SK-N-SH (cell line): ENCODE measurements at regions not wholly inside any gene's neighbourhood (a gene's known extent, or its start where the extent isn't known, plus 50 kb on each side); places are given as distances from the start of the nearest gene placed in this dataset.

ENCODE experiments used
- CTCF ChIA-PET: fragments of 300-600, 350-600 bp; formaldehyde crosslinking; extraction: SDS; loops from one replicate; lab custom pipeline; 2021; lab: Yijun Ruan, JAX
- POLR2A ChIA-PET: fragments of 350-600 bp; sonication (Branson Sonifier 250); formaldehyde crosslinking; extraction: SDS; loops from one replicate; lab custom pipeline; 2020; ENCODE audit warnings: antibody characterized with exemption, inconsistent platforms; lab: Yijun Ruan, JAX
- DNase-seq: peaks from one replicate; pipeline ENCODE4 v3.0.0; 2012
- H2AFZ ChIP-seq: fragments of 200-600 bp; sonication (generic); 2 replicates; pipeline ENCODE4 v1.8.1; 2016; ENCODE audit warnings: antibody characterized with exemption, mild to moderate bottlenecking, low read depth
- H3F3A ChIP-seq: fragments of 200-600 bp; sonication (generic); replicated peaks from 2 replicates; pipeline ENCODE3; 2016; ENCODE audit warnings: antibody characterized with exemption, mild to moderate bottlenecking; ENCODE audit not compliant: insufficient read depth
- H3K27ac ChIP-seq, 2 experiments: fragments of 200-500 bp in 1 of 2; fragments of 200-600 bp in 1 of 2; sonication (Bioruptor generic) in 1 of 2; sonication (generic), shearing (Covaris generic) in 1 of 2; 2 replicates each; pipeline versions ENCODE4 v1.5.1 to v1.6.1; 2014 to 2016; ENCODE audit warnings: low read depth in 2 of 2, inconsistent platforms in 1 of 2, low read length in 1 of 2, mild to moderate bottlenecking in 1 of 2, mixed read lengths in 1 of 2
- H3K27me3 ChIP-seq: fragments of 200-600 bp; sonication (generic), shearing (Covaris generic); 2 replicates; pipeline ENCODE4 v1.6.1; 2016; ENCODE audit warnings: mixed run types; ENCODE audit not compliant: insufficient read depth
- H3K36me3 ChIP-seq, 2 experiments: fragments of 200-500 bp in 1 of 2; fragments of 200-600 bp in 1 of 2; sonication (Bioruptor generic) in 1 of 2; sonication (generic) in 1 of 2; replicated peaks in 1 of 2; 2 replicates each; pipeline versions ENCODE3 to v1.5.1; 2014 to 2016; ENCODE audit warnings: low read length in 1 of 2, mild to moderate bottlenecking in 1 of 2; ENCODE audit not compliant: insufficient read depth in 2 of 2, control insufficient read depth in 1 of 2
- H3K4me1 ChIP-seq, 2 experiments: fragments of 200-500 bp in 1 of 2; fragments of 200-600 bp in 1 of 2; sonication (Bioruptor generic) in 1 of 2; sonication (generic), shearing (Covaris generic) in 1 of 2; 2 replicates each; pipeline versions ENCODE4 v1.5.1 to v1.6.1; 2014 to 2016; ENCODE audit warnings: low read depth in 1 of 2, low read length in 1 of 2, mixed run types in 1 of 2; ENCODE audit not compliant: insufficient read depth in 2 of 2, control insufficient read depth in 1 of 2
- H3K4me2 ChIP-seq: fragments of 200-600 bp; sonication (generic), shearing (Covaris generic); 2 replicates; pipeline ENCODE4 v1.6.1; 2017; ENCODE audit warnings: mixed run types
- H3K4me3 ChIP-seq, 2 experiments: fragments of 200-500 bp in 1 of 2; fragments of 200-600 bp in 1 of 2; sonication (Bioruptor generic) in 1 of 2; sonication (generic), shearing (Covaris generic) in 1 of 2; 2 replicates each; pipeline versions ENCODE4 v1.5.1 to v1.8.1; 2014 to 2016; ENCODE audit warnings: low read depth in 2 of 2, inconsistent platforms in 1 of 2, low read length in 1 of 2, mild to moderate bottlenecking in 1 of 2, mixed read lengths in 1 of 2, moderate library complexity in 1 of 2
- H3K79me2 ChIP-seq: fragments of 200-600 bp; sonication (generic); 2 replicates; pipeline ENCODE4 v1.8.1; 2017; ENCODE audit warnings: mild to moderate bottlenecking; ENCODE audit not compliant: insufficient read depth
- H3K9ac ChIP-seq: fragments of 200-600 bp; sonication (generic); 2 replicates; pipeline ENCODE4 v1.6.1; 2017; ENCODE audit warnings: mixed run types
- H3K9me2 ChIP-seq: fragments of 200-600 bp; sonication (generic); 2 replicates; pipeline ENCODE4 v1.6.1; 2017; ENCODE audit warnings: mixed run types
- H3K9me3 ChIP-seq: fragments of 200-600 bp; sonication (generic); 2 replicates; pipeline ENCODE4 v1.6.1; 2017; ENCODE audit warnings: mixed run types, mild to moderate bottlenecking, moderate library complexity
- H4K20me1 ChIP-seq: fragments of 200-600 bp; sonication (generic); 2 replicates; pipeline ENCODE4 v1.6.1; 2017; ENCODE audit warnings: mild to moderate bottlenecking, mixed run types; ENCODE audit not compliant: insufficient read depth
- EP300 ChIP-seq, 2 experiments: IDR thresholded peaks; 2 replicates each; pipeline versions ENCODE4 v1.4.0 to v1.6.1; 2012; ENCODE audit warnings: borderline replicate concordance in 1 of 2, low read depth in 1 of 2, low read length in 1 of 2
- FOSL2 ChIP-seq: IDR thresholded peaks from 2 replicates; pipeline ENCODE4 v1.4.0; 2012; ENCODE audit warnings: low read depth, mild to moderate bottlenecking, moderate library complexity, borderline replicate concordance
- FOXJ3 ChIP-seq: sonication (generic); formaldehyde crosslinking; IDR thresholded peaks from 2 replicates; pipeline ENCODE4 v1.5.1; 2020; ENCODE audit warnings: mild to moderate bottlenecking, missing genetic modification reagents
- FOXM1 ChIP-seq: IDR thresholded peaks from 2 replicates; pipeline ENCODE4 v1.4.0; 2012; ENCODE audit warnings: low read depth, mild to moderate bottlenecking
- MEF2A ChIP-seq: IDR thresholded peaks from 2 replicates; pipeline ENCODE4 v1.4.0; 2012; ENCODE audit warnings: low read depth, borderline replicate concordance
- MXI1 ChIP-seq: IDR thresholded peaks from 2 replicates; pipeline ENCODE4 v1.6.1; 2012; ENCODE audit warnings: mild to moderate bottlenecking, low read depth, low read length, improper control_type of control experiment
- NFIC ChIP-seq: IDR thresholded peaks from 2 replicates; pipeline ENCODE4 v1.4.0; 2012; ENCODE audit warnings: borderline replicate concordance
- NRF1 ChIP-seq: IDR thresholded peaks from 2 replicates; pipeline ENCODE4 v1.6.1; 2012; ENCODE audit warnings: low read depth, mild to moderate bottlenecking, low read length
- POLR2AphosphoS5 ChIP-seq: IDR thresholded peaks from 2 replicates; pipeline ENCODE4 v1.6.1; 2012; ENCODE audit warnings: low read depth, low read length
- RCOR1 ChIP-seq: fragments of 150-350 bp; IDR thresholded peaks from 2 replicates; pipeline ENCODE4 v1.6.1; 2017; ENCODE audit warnings: antibody characterized with exemption, low read length
- RXRA ChIP-seq: IDR thresholded peaks from 2 replicates; pipeline ENCODE4 v1.4.0; 2012; ENCODE audit warnings: low read depth, mild to moderate bottlenecking, borderline replicate concordance
- SIN3A ChIP-seq: IDR thresholded peaks from 2 replicates; pipeline ENCODE4 v1.6.1; 2012; ENCODE audit warnings: low read depth, mild to moderate bottlenecking, low read length, moderate library complexity, borderline replicate concordance
- SMC3 ChIP-seq: IDR thresholded peaks from 2 replicates; pipeline ENCODE4 v1.6.1; 2012; ENCODE audit warnings: low read depth, low read length, improper control_type of control experiment
- TAF1 ChIP-seq: IDR thresholded peaks from 2 replicates; pipeline ENCODE4 v1.6.1; 2012; ENCODE audit warnings: low read depth, mild to moderate bottlenecking, low read length, moderate library complexity, borderline replicate concordance
- YY1 ChIP-seq: IDR thresholded peaks from 2 replicates; pipeline ENCODE4 v1.4.0; 2012; ENCODE audit warnings: low read depth, mild to moderate bottlenecking
- WGBS: methylation state at CpG from one replicate; pipeline ENCODE4 v1.1.6; 2017; ENCODE audit warnings: low lambda C conversion rate; 5-methylcytosine and 5-hydroxymethylcytosine counted together
- TF ChIP-seq, protein P1 (sequence below): IDR thresholded peaks from 2 replicates; pipeline ENCODE4 v1.4.0; 2012; ENCODE audit warnings: low read depth
- TF ChIP-seq, protein P2 (sequence below): IDR thresholded peaks from 2 replicates; pipeline ENCODE4 v1.4.0; 2012; ENCODE audit warnings: low read depth, borderline replicate concordance
- TF ChIP-seq, protein P3 (sequence below): IDR thresholded peaks from 2 replicates; pipeline ENCODE4 v1.4.0; 2012; ENCODE audit warnings: low read depth, borderline replicate concordance
- TF ChIP-seq, protein P4 (sequence below): fragments of 200-600 bp; sonication (generic); IDR thresholded peaks from 2 replicates; pipeline ENCODE4 v1.6.1; 2017; ENCODE audit warnings: antibody characterized with exemption, mild to moderate bottlenecking, moderate library complexity
- TF ChIP-seq, protein P5 (sequence below): IDR thresholded peaks from 2 replicates; pipeline ENCODE4; 2012

DNA sequence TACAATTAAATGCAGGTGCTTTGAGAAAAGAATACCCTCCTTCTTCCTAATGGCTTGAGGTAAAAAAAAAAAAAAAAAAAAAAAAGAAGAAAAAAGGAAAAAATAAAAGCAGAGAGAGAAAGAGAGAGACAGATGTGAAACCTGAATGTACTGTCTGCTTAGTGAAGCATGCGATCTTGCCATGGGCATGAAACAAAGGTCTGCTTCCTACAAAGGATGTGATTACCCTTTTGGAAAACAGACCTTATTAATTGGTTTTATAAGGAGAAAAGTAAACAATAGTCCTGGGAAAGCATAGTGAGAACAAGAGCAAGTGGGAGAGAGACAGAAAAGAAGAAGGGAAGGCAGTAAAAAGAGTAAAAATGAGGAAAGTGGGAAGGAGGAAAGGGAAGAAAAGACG lies 526.1 kb upstream of the PABPC4L start:
- TF ChIP-seq SIN3A (no peak), MXI1 (no peak), RCOR1 (no peak), NFIC (no peak), EP300 (IDR thresholded peaks at IDR 0.05; ENCODE audit: borderline replicate concordance in 1 of 2, low read depth in 1 of 2, low read length in 1 of 2) (no peak), FOXM1 (no peak), FOXJ3 (CRISPR knock-in tag) (no peak), POLR2AphosphoS5 (no peak), RXRA (no peak), FOSL2 (no peak), MEF2A (no peak), YY1 (no peak), TAF1 (no peak), NRF1 (no peak), SMC3 (no peak)
- TF ChIP-seq, protein P1, sequence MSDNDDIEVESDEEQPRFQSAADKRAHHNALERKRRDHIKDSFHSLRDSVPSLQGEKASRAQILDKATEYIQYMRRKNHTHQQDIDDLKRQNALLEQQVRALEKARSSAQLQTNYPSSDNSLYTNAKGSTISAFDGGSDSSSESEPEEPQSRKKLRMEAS = no peak
- TF ChIP-seq, protein P2, sequence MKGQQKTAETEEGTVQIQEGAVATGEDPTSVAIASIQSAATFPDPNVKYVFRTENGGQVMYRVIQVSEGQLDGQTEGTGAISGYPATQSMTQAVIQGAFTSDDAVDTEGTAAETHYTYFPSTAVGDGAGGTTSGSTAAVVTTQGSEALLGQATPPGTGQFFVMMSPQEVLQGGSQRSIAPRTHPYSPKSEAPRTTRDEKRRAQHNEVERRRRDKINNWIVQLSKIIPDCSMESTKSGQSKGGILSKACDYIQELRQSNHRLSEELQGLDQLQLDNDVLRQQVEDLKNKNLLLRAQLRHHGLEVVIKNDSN = no peak
- TF ChIP-seq, protein P3, sequence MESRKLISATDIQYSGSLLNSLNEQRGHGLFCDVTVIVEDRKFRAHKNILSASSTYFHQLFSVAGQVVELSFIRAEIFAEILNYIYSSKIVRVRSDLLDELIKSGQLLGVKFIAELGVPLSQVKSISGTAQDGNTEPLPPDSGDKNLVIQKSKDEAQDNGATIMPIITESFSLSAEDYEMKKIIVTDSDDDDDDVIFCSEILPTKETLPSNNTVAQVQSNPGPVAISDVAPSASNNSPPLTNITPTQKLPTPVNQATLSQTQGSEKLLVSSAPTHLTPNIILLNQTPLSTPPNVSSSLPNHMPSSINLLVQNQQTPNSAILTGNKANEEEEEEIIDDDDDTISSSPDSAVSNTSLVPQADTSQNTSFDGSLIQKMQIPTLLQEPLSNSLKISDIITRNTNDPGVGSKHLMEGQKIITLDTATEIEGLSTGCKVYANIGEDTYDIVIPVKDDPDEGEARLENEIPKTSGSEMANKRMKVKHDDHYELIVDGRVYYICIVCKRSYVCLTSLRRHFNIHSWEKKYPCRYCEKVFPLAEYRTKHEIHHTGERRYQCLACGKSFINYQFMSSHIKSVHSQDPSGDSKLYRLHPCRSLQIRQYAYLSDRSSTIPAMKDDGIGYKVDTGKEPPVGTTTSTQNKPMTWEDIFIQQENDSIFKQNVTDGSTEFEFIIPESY = no peak
- TF ChIP-seq, protein P4, sequence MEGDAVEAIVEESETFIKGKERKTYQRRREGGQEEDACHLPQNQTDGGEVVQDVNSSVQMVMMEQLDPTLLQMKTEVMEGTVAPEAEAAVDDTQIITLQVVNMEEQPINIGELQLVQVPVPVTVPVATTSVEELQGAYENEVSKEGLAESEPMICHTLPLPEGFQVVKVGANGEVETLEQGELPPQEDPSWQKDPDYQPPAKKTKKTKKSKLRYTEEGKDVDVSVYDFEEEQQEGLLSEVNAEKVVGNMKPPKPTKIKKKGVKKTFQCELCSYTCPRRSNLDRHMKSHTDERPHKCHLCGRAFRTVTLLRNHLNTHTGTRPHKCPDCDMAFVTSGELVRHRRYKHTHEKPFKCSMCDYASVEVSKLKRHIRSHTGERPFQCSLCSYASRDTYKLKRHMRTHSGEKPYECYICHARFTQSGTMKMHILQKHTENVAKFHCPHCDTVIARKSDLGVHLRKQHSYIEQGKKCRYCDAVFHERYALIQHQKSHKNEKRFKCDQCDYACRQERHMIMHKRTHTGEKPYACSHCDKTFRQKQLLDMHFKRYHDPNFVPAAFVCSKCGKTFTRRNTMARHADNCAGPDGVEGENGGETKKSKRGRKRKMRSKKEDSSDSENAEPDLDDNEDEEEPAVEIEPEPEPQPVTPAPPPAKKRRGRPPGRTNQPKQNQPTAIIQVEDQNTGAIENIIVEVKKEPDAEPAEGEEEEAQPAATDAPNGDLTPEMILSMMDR = no peak
- TF ChIP-seq, protein P5, sequence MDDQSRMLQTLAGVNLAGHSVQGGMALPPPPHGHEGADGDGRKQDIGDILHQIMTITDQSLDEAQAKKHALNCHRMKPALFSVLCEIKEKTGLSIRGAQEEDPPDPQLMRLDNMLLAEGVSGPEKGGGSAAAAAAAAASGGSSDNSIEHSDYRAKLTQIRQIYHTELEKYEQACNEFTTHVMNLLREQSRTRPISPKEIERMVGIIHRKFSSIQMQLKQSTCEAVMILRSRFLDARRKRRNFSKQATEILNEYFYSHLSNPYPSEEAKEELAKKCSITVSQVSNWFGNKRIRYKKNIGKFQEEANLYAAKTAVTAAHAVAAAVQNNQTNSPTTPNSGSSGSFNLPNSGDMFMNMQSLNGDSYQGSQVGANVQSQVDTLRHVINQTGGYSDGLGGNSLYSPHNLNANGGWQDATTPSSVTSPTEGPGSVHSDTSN = no peak
- TF ChIP-seq, all 33 proteins: peak for 0

More for the DNA sequence above, 526.1 kb upstream of the PABPC4L start:
- no peaks in the 10 kb centered on the region for H3K79me2 ChIP-seq
- ChIA-PET POLR2A (no interaction called here), CTCF (no interaction called here)
- H3K27me3 ChIP-seq = no peaks in the 10 kb centered on the region
- H3F3A ChIP-seq = no peaks in the 10 kb centered on the region
- WGBS = 5% methylated on average over 2 of the region's 2 CpGs
- H3K4me2 ChIP-seq = no peak overlapping the region
- H3K9me3 ChIP-seq = 0 out of 2 replicates have a peak, but pooled peaks cover 4% of the 10 kb centered on the region
- DNase-seq = no peak
- H4K20me1 ChIP-seq = no peaks in the 10 kb centered on the region
- no peaks in the 10 kb centered on the region for H3K36me3 ChIP-seq
- no peaks in the 10 kb centered on the region for H3K4me1 ChIP-seq
- H3K4me3 ChIP-seq = no peak overlapping the region
- H3K9ac ChIP-seq = no peak overlapping the region
- no peak overlapping the region for H3K27ac ChIP-seq
- no peaks in the 10 kb centered on the region for H3K9me2 ChIP-seq
- H2AFZ ChIP-seq = 0 out of 2 replicates have a peak overlapping the region, but pooled peaks have one; percentile 16
